CD4-positive, alpha-beta T cell treated with Interleukin-17A for 4 hours (primary cell): ENCODE measurements at regions not wholly inside any gene's neighbourhood (a gene's known extent, or its start where the extent isn't known, plus 50 kb on each side); places are given as distances from the start of the nearest gene placed in this dataset.
"Not testable (repeated sequence)": the region's sequence is repeated elsewhere in the genome, so short reads cannot be mapped to it uniquely, and the experiment has no call there.

Source experiments
- DNase-seq: peaks from one replicate; pipeline ENCODE4 v3.0.0-alpha.2; 2020; ENCODE audit warnings: mixed read lengths

- DNase-seq, result no peak
Measured at GRCh38 chr2:220377482-220378155, 750.2 kb downstream of the SLC4A3 start.

- DNase-seq, result not testable (repeated sequence)
Measured at GRCh38 chr2:220387758-220388157, 760.3 kb downstream of the SLC4A3 start.

- DNase-seq, result no peak
Measured at GRCh38 chr2:220393711-220394110, 766.3 kb downstream of the SLC4A3 start.

GRCh38 chr2:220394433-220394832 is 767.0 kb downstream of the SLC4A3 start:
- no peak for DNase-seq

- no peak for DNase-seq
Measured at GRCh38 chr2:220396287-220396686, 768.9 kb downstream of the SLC4A3 start.

GRCh38 chr2:220410296-220410695 is 782.9 kb downstream of the SLC4A3 start:
- no peak for DNase-seq

- DNase-seq, result no peak
Measured at GRCh38 chr2:220417503-220417902, 790.1 kb downstream of the SLC4A3 start.

GRCh38 chr2:220419647-220420046 is 792.2 kb downstream of the SLC4A3 start:
- no peak for DNase-seq

GRCh38 chr2:220420820-220421219 is 793.4 kb downstream of the SLC4A3 start:
- no peak for DNase-seq

- no peak for DNase-seq
Measured at GRCh38 chr2:220422676-220423075, 795.2 kb downstream of the SLC4A3 start.

- DNase-seq, result no peak
Measured at GRCh38 chr2:220424561-220424960, 797.1 kb downstream of the SLC4A3 start.

GRCh38 chr2:220432645-220433044 is 805.2 kb downstream of the SLC4A3 start:
- DNase-seq, result no peak

GRCh38 chr2:220433131-220433530 is 805.7 kb downstream of the SLC4A3 start:
- no peak for DNase-seq

- DNase-seq, result no peak
Measured at GRCh38 chr2:220434385-220434784, 807.0 kb downstream of the SLC4A3 start.

GRCh38 chr2:220437938-220438337 is 810.5 kb downstream of the SLC4A3 start:
- no peak for DNase-seq

- no peak for DNase-seq
Measured at GRCh38 chr2:220440731-220441130, 813.3 kb downstream of the SLC4A3 start.

GRCh38 chr2:220441404-220441803 is 814.0 kb downstream of the SLC4A3 start:
- no peak for DNase-seq

GRCh38 chr2:220442012-220442411 is 814.6 kb downstream of the SLC4A3 start:
- no peak for DNase-seq

- DNase-seq, result no peak
Measured at GRCh38 chr2:220445429-220446105, 818.1 kb downstream of the SLC4A3 start.

- DNase-seq, result no peak
Measured at GRCh38 chr2:220446106-220446712, 818.8 kb downstream of the SLC4A3 start.

GRCh38 chr2:220450846-220451245 is 823.4 kb downstream of the SLC4A3 start:
- no peak for DNase-seq

- DNase-seq, result no peak
Measured at GRCh38 chr2:220451438-220451837, 824.0 kb downstream of the SLC4A3 start.

- DNase-seq, result no peak
Measured at GRCh38 chr2:220452561-220452960, 825.1 kb downstream of the SLC4A3 start.

GRCh38 chr2:220455351-220455990 is 828.0 kb downstream of the SLC4A3 start:
- no peak for DNase-seq
